GM18520 (cell line): ENCODE measurements at regions not wholly inside any gene's neighbourhood (a gene's known extent, or its start where the extent isn't known, plus 50 kb on each side); places are given as distances from the start of the nearest gene placed in this dataset.

Experiments
- ATAC-seq: cut with Tn5 transposase; IDR thresholded peaks from one replicate; pipeline ENCODE4 v1.9.1; 2021; ENCODE audit not compliant: unreplicated experiment

DNA sequence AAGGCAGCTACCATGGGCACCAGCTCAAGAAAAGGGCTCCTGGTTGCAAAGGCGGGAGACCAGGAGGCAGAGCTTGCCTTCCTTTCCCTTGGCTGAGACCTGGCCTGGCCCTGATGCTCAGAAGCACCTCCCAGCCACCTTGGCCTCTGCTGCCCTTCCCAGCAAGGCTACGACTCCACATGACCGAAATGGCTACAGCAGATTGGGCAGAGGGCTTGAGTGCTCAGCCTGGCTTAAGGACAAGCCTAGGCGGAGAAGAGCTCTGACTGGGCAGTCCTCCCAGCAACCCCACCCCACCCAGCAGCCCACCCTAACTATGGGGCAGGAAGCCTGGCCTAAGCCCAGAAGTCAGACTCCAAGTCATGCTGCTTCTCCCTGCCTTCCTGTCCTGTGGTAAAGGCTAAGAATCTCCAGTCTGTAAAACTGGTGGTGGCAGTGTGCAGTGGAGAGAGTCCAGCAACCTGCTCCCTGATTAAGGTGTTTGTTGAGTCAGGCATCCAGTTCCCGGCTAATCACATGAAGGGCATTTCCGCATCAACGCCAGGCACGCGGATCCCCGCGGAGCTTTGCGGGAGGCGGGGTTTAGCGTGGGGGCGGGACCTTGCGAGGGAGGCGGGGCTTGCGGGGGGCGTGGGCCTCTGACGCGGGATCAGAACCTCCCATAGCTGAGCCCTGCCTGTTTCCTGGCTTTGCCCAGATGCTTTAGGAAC lies 256.0 kb downstream of the BCL11A start:
- ATAC-seq: no peak

DNA sequence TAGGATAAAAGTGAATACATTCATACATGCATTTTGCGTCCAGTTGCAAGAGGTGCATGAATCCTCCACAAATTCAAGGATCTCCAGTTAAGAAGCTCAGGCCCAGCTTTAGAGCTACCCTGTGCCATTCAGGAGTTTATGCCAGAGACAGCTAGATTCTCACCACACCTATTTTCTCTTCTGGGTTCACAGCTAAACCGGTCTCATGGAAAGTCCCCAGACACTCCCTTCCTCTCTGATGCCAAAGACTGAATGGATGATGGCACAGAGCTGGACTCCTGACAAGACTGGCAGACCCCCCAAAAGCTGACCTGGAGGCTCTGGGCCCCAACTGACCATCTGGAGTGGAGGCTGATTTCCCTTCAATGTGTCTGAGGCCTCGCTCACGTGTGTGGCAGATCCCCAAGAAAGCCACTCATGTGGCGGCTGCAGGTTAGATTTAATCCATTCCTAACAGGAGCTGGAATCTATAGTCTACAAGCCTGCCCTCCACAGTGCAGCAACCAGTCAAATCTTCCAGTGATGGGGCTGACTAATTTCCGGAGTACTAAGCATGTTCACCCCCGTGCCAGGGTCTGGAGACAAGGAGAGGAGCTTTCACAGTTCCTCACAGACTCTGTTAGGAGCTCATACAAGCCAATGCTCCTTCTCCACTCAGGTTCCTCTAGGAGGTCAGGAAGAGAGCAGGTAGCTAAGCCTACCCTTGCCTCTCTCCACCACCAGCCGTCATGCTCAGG lies 257.1 kb downstream of the BCL11A start:
- no peak for ATAC-seq

DNA sequence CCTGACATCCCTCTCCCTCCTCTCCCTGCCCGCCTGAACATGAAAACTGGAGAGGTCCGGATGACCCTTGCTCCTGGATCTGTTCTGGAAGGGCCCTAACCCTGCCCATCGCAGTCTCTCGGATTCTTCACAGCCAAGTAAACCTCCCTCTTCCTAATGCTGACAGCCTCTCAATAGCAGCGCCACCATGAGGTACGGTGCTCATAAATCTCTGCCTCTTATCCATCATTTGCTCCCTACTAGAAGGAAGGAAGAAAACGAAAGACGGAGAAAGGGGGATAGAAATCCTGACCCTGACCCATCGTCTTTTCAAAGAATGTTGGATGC lies 257.9 kb downstream of the BCL11A start:
- ATAC-seq: no peak

DNA sequence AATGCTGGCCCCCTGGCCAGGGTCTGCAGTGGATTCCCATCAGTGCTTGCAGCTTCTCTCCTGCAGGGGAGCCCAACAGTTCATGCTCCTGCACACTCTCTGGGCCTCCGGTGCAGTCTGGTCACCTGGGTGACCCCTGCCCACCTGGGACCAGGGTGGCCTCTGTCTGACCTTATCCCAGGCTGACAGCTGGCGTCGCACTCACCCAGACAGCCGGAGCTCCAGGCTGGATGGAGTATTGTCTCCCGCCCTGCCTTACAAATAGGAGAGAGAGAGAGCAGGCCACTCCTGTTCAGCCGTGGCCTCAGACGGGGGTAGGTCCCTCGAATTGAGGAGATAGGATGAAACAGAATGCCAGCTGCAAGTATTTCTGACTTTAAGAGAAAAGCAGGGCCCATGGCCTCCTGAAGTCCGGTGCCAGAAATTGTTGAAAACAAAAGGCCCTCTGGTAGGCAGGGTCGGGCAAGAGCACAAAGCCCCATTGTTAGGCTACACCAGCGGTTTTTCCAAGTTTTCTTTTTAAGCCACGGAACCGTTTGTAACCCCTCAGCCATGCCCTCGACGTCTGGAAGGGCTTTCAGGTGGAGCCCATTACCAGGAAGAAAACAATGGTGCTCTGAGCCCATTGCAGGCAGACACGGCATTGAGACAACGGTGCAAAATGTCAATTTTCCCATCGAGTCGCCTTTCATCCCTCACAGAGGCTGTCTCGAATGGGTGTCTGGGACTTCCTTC lies 258.4 kb downstream of the BCL11A start:
- ATAC-seq: no peak

DNA sequence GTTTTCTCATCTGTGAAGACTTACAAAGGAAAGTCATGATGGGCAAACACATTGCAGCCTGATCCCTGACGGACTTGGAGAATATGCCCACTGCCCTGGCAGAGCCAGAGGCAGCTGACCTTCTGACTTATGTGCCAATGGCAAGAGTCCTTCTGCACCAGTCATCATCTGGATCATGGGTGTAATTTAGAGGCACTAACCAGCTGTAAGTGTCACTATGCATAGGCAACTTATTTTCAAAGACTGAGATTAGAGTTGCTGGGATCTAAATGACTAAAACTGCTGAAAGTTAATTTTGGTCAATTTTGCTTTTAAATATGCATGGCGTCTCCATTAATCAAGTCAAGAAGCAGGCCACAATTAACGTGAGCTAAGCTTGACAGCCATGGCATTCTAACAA lies 261.2 kb downstream of the BCL11A start:
- ATAC-seq: no peak

DNA sequence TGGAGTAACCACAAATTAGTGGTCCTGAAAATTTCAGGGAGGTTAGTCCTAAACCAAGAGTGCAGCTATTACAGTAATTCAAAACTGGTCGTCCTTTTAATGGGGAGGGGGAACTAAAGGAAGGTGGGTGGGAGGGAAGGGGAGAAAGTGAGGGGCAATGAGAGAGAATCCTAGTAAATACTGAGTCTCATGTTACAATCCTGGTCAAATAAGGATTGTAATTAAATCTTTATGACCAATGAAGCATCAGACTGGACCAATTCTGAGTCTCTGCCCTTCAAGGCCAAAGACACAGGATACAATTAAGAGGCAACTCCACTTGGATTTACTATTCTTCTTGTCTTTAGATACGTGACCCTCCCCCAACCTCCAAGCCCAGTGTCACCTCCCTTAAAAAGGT lies 262.9 kb downstream of the BCL11A start:
- ATAC-seq: no peak

DNA sequence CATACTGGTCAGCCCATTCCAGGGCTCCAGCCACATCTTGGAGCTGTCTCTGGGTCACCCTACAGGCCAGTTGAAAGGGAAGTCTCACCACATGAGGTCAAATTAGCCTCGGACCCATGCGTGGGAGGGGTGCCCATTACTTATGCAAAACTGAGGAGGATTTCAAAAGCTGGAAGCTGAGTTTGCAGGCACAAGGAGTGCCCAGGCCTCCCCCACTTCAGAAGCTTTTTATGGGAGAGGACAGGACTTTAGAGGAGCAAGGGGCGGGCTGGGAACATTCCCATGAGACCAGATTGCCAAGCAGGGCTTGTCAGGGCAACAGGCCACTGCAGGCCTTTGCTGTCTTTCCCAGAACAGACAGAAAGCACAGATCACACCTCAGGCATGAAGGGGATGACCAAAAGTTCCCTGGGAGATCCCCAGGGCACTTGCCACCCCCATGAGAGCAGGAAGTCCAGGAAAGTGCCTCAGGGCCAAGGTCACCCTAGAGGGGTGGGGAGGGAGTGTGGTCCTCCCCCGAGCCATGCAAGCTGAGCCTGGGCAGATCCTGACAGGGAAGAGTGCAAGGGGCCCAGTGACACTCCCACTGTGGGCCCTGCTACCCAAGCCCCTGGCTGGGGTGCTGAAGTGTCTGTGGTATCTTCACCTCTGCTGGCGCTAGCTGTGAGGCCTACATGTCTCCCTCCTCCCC lies 267.7 kb downstream of the BCL11A start:
- no peak for ATAC-seq

DNA sequence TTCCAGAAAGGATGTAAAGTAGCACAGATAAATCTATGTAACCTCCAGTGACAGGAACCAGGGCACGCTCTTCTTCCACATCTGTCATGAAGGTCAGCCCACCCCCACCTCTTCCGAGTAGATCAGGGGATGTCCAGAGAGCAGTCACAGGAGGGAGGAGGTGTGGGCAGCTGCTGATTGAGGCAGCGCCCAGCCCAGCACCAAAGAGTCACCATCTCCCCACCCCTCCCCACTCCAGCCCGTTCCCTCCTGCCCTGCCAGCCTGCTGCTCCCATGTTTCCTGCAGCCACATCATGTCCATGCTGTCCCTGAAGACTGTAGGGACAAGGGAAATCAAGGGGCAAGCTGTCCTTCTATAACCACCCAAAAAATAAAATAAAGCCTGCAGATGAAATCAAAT lies 269.8 kb downstream of the BCL11A start:
- ATAC-seq: no peak

DNA sequence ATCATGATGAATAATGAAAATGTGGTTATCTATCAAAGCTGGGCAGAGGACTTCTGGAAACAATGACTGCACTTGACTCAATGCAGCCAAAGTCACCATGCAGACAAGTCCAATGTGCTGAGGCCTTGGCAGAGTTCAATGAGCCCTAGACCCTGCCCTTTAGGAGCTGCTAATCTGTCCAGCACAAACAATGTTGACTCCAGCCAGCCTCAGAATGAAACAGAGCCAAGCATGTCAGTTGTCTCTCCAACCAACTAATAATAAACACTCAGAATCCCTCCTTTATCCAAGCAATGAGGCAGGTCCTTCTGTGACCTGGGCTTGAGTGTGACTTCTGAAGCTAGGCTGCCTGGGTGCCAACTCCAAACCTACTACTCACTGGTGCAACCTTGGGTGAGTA lies 270.6 kb downstream of the BCL11A start:
- ATAC-seq: no peak

DNA sequence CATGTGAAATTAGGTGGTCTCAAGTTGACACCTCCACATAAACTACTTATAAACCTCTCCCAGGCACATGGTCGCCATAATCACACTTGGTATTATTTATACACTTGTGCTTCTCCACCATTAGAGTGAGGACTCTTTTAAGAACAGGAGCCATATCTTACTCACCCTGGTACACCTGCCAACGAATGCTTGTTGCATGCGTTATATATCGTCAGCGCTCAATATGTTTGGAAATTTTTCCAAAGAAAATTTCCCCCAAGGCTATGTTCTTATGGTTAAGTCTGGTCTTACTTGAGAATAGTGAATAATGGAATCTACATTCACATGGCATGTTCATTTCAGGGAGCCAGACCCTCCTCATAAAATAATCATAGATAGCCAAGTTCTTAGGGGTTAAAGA lies 271.7 kb downstream of the BCL11A start:
- ATAC-seq: no peak

DNA sequence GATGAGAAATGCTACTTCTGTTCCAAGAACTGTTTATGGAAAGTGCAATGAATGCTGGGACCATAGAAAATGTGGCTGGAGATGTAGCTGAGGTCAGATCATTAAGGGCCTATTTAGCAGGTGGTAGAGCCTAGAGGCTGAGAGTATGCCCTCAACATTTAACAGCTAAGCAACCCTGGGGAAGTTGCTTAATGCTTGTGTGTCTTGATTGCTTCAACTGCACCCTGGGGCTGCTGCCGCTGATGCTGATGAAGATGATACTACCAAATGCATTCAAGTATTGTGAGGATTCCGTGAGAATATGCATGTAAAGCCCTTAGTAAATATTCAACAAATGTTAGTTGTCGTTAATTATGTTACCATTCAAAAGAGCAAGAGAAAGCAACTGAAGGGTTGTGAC lies 273.2 kb downstream of the BCL11A start:
- no peak for ATAC-seq

DNA sequence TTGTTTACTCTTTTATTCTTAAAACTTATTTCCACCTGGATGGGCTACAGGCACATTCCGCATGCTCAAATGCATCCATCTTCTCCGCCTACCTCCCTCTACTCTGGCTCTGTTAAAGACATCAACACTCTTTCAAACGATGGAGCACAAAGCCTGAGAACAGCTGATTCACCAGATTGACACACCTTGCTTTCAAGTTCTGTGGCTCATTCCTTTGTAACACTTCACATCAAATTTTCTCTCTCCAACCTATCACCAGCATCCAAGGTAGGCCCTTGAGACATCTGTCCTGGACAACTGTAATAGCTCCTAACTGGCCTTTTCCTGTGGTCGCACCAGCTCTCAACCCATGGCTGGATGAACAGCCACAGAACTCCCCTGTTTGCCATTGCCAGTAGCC lies 274.5 kb downstream of the BCL11A start:
- ATAC-seq: no peak

DNA sequence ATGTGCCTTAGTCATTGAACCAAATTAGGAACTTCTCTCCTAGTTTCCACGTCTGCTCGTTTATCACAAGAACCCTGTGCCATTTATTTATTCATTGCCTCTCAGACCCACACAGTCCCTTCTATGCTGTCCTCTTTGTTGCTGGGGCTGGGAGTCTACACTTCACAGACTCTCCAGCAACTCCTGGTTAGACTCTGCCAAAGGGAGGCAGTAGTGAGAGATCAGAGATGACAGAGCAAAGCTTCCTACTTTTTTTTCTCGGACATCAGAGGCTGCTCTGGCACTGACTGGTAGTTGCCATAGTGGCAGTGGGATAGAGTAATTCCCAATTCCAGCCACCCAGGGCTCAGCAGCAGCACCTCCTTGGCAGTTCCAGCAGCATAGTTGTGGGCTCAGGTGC lies 277.5 kb downstream of the BCL11A start:
- ATAC-seq: no peak

DNA sequence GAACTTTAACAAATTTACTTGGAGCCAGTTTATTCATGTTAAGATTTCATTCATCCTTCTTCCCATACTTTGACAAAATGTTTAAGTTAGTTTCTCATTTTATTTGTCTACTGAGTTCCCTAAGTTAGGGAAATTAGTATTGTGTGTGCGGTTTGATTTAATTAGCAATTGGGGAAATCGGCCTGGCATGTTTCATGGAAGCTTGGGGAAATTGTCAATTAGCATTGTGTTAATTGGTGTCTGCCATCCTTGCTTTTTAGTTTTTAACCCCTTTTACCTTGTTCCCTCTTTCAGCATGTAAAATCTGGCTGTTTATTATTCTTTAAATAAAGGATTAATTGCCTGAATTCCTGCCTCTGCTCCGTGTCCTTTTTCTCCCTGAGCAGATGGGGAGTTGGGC lies 279.6 kb downstream of the BCL11A start:
- no peak for ATAC-seq

DNA sequence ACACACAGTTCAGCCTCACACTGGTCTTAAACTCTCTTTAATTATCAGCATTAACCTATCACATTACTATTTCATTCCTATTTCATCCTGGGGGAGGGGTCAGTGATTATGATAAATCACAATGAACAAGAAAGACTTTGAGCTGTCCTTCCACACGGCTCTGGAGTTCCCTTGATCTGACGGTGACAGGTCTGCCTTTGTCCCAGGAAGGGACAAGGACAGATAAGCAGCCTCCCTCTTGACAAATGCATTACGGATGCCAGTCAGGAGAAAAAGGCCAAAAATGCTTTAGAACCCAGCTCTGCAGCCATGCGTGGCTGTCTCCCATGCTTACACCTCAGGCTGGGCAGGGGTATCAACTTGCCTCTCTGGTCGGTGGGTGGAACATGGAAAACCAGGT lies 281.7 kb downstream of the BCL11A start:
- no peak for ATAC-seq

DNA sequence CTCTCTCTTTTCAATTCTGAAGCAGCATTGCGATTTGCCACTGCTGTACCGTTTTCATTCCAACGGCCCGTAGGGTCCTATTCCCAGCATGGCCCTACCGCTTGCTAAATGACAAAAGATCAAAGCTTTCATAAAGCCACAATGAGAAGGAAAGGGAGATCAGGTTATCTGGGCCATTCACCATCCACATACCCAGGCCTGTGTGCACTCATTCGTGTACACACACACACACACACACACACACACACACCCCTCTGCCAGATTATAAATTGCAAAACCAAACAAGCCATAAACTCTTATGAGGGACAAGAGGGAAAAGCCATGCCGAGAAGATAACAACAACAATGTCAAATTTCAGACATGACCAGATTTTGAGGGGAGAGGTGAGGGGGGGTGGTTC lies 282.3 kb downstream of the BCL11A start:
- ATAC-seq: no peak

DNA sequence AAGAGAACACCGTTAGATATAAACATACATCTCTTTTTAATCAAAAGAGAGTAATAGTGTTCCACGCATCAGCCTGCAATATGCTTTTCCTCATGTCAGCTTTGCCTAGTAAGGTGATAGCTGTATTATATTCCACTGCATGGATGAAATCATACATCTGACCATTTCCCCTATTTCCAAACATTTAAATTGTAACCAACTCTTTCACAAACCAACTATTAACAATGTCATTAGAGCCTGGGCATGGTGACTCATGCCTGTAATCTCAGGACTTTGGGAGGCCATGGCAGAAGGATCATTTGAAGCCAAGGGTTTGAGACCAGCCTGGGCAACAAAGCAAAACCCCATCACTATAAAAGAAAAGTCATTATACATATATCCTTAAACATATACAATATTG lies 284.8 kb downstream of the BCL11A start:
- ATAC-seq: no peak

DNA sequence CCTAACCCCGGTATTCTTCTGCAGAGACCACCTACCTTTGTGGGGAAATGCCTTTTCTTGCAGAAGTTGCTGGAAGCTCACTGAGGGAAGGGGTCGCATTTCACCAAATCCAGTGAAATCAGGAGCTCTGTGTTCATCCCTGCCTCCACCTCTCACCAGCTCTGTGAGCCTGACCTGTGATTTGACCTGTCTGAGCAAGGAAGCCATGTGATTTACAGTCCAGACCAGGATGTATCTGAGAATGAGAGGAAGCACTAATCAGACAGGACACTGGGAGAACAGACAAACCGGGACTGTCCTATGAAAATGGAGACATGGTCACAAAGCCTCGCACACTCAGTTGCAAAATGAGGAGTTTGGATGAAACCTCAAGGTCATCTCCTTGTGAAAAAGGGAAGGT lies 285.4 kb downstream of the BCL11A start:
- ATAC-seq: no peak

DNA sequence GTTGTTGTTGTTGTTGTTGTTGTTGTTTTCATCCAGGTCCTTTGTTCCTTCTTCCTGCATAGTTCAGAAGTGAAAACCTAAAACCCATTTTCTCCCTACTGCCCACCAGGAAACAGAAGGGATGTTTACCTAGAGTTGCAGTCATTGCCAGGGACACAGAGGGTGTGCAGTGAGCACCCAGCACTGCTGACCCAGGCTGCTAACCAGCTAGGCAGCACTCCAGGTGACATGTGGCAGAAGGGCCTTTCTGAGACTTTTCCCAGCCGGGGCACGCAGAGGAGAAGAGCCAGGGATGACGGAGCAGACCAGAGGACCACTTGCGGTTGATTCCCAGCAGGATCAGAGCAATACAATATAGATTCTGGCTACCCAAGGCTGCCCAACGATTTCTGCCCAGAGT lies 286.3 kb downstream of the BCL11A start:
- no peak for ATAC-seq

DNA sequence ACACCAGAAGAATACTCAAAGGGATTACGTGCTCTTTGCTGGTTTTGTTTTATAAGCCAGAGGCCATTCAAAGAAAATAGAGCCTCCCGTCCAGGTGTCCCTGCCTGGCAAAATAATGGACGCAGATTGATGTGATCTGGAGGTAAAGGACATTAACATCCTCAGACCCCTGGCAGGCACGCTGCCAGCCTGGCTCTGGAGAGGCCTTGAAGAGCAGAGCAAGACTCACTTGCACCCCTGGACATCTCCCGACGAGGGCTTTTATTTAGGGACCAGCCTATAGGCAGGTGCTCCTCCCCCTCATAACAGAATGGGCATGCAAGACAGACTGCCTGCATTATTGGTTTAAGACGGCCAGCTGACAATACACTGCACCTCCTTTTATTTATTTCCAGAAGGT lies 291.3 kb downstream of the BCL11A start:
- no peak for ATAC-seq

DNA sequence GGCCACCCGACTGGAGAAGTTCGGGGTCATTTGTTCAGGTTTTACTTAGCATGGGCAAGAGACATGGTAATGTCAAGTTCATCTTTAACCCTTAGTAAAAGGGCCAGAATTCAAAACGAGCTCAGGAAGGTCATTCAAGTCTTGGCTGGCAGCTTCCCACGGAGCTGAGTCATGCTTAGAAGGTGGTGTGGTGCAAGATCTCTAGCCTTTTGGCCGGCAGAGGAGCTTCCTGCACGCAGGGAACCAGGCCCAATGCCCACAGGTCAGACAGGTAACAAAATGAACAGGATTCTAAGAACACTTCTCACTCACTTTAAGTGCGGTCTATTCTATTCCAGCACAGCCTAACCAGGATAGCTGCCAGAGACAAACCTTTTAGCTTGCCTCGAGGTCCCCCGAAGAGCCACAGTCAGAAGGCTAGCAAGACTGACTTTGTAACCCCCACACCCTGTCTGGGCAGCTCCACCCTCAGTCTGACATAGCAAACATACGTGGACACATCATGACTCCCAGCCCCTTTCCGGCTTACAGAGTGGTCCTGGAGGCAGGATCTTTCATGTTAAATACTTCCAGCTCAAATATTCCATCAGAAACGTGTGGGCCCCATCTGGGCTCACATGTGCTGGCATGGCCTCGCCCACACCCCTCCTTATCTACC lies 292.7 kb downstream of the BCL11A start:
- no peak for ATAC-seq
